ENCODE measurements at regions not wholly inside any gene's neighbourhood (a gene's known extent, or its start where the extent isn't known, plus 50 kb on each side); places are given as distances from the start of the nearest gene placed in this dataset.

DNA sequence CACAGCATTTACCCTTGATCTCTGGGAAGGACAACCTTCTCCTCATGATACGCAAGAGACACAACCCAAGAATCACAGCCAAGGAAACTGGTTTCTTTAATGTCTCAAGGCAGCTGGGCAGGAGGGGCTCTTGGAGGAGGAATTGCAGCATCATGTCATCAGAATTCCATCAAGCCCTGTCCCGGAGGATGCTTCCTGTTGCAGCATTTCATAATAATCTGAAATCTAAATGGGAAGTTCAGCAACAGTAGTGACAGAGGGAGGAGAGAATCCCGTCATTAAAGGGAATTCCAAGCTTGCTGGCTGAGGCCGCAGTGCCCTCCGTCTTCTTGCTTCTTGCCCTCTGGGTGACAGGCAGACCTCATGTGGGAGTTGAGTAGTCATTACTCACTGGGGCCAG lies 192.7 kb downstream of the TENT4A start:
- no peaks in the 10 kb centered on the region for H3K4me1 ChIP-seq (ENCODE audit: control insufficient read depth, insufficient read depth, low read length)
- WGBS (ENCODE audit: insufficient coverage): 73% methylated on average over 3 of the region's 5 CpGs
- no peaks in the 10 kb centered on the region for H3K36me3 ChIP-seq (ENCODE audit: control insufficient read depth, insufficient read depth, low read length)
- H3K27ac ChIP-seq (ENCODE audit: low read depth, low read length): no peak overlapping the region
- H3K9me3 ChIP-seq (ENCODE audit: control insufficient read depth, insufficient read depth, low read length): no peaks in the 10 kb centered on the region
- H3K27me3 ChIP-seq (ENCODE audit: control insufficient read depth, insufficient read depth, low read length): no peaks in the 10 kb centered on the region
- no peak for DNase-seq (ENCODE audit: low read depth in 4 of 6, low spot score in 6 of 6)
- H3K4me3 ChIP-seq (ENCODE audit: low read depth, low read length): no peak overlapping the region

DNA sequence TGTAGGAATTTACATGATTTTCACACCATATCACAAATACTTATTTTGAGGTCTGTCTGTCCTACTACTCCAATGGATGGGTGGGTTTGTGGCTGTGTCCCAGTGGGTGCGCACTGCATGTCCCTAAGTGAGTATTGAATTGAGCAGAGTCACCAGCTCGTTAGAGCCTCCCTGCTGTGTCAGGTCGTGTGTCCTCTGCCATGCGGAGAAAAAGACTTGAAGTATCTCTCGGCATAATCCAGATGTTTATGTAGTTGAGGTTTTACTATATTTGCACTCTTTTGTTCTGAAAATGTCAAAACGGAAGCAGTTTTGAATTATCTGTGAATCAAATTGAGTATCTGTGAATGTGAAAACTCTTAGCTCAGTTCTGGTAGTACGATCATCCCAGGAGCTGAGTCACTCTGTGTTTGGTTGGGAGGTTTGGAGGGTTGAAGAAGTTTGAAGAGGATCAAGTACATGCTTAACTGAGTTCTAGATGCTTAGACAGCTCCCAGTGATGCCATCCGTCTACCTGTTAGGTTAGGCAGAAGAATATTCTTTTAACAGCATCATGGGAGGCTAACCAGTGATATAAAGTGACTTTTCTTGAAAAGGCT lies 194.2 kb downstream of the TENT4A start:
- 68% methylated on average over 8 of the region's 8 CpGs for WGBS (ENCODE audit: insufficient coverage)
- Histone ChIP-seq H3K9me3 (ENCODE audit: control insufficient read depth, insufficient read depth, low read length) (no peaks in the 10 kb centered on the region), H3K27me3 (ENCODE audit: control insufficient read depth, insufficient read depth, low read length) (no peaks in the 10 kb centered on the region), H3K4me1 (ENCODE audit: control insufficient read depth, insufficient read depth, low read length) (no peaks in the 10 kb centered on the region), H3K36me3 (ENCODE audit: control insufficient read depth, insufficient read depth, low read length) (no peaks in the 10 kb centered on the region), H3K27ac (ENCODE audit: low read depth, low read length) (no peak overlapping the region), H3K4me3 (ENCODE audit: low read depth, low read length) (no peak overlapping the region)
- DNase-seq (ENCODE audit: low read depth in 4 of 6, low spot score in 6 of 6): no peak

DNA sequence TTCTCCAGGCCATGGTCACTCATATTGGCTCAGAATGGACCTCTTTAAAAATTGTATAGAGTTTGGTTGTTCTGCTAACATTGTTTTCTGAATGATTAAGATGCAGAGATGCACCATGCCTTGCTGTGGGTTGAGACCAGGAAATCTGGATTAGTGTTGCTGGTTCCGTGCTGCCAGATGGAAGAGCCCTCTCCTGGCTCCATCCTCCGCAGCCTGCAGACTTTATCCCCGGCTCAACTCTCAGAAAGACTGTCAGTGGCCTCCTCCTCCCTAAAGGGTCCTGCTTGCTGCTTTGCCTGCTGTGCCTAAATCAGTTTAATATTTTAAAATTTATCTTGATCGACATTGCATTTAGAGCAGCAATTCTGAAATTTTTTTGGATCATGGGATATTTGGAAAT lies 196.7 kb downstream of the TENT4A start:
- Histone ChIP-seq H3K36me3 (ENCODE audit: control insufficient read depth, insufficient read depth, low read length) (no peaks in the 10 kb centered on the region), H3K27me3 (ENCODE audit: control insufficient read depth, insufficient read depth, low read length) (no peaks in the 10 kb centered on the region), H3K27ac (ENCODE audit: low read depth, low read length) (no peak overlapping the region), H3K4me1 (ENCODE audit: control insufficient read depth, insufficient read depth, low read length) (no peaks in the 10 kb centered on the region), H3K4me3 (ENCODE audit: low read depth, low read length) (no peak overlapping the region), H3K9me3 (ENCODE audit: control insufficient read depth, insufficient read depth, low read length) (no peaks in the 10 kb centered on the region)
- 60% methylated on average over 3 of the region's 4 CpGs for WGBS (ENCODE audit: insufficient coverage)
- no peak for DNase-seq (ENCODE audit: low read depth in 4 of 6, low spot score in 6 of 6)

DNA sequence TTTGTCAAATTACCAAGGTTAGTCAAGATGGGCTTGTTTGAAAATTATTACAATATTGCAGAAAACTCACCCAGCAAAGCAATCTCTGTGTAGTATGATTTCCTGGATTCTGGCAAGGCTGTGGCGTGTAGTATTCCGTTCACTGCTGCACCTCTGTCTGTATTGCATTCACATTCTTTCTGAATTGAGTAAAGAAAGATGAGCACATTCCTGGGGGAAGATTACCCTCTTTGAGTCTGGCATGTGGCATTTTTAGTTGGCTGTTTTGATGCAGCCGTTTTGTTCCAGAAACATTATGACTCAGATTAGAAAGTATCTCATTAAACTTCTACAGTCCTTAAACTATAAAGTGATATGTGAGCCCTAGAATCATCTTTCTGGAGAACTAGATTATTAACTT lies 197.7 kb downstream of the TENT4A start:
- no peaks in the 10 kb centered on the region for H3K4me1 ChIP-seq (ENCODE audit: control insufficient read depth, insufficient read depth, low read length)
- 100% methylated on average over 2 of the region's 3 CpGs for WGBS (ENCODE audit: insufficient coverage)
- H3K9me3 ChIP-seq (ENCODE audit: control insufficient read depth, insufficient read depth, low read length): no peaks in the 10 kb centered on the region
- no peak overlapping the region for H3K27ac ChIP-seq (ENCODE audit: low read depth, low read length)
- no peak overlapping the region for H3K4me3 ChIP-seq (ENCODE audit: low read depth, low read length)
- no peaks in the 10 kb centered on the region for H3K36me3 ChIP-seq (ENCODE audit: control insufficient read depth, insufficient read depth, low read length)
- DNase-seq (ENCODE audit: low read depth in 4 of 6, low spot score in 6 of 6): no peak
- no peaks in the 10 kb centered on the region for H3K27me3 ChIP-seq (ENCODE audit: control insufficient read depth, insufficient read depth, low read length)

DNA sequence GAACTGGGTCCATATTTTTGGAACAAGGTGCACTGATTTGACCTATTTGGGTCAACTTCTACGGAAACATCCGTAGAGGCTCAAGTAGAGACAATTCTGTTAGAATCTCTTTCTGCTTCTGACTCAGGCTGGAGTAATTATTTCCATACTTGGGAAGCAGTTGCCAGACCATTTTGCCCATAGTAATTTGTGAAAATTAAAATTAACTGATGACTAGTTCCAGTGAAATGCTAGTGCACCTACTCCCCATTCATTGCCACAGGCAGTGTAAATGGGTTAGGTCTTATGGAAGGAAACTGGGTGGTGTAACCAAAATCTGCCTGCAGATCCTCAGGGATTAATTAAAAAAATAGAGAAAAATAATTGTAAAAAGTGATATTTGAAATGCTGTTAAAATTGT lies 201.1 kb downstream of the TENT4A start:
- Histone ChIP-seq H3K36me3 (ENCODE audit: control insufficient read depth, insufficient read depth, low read length) (no peaks in the 10 kb centered on the region), H3K27ac (ENCODE audit: low read depth, low read length) (no peak overlapping the region), H3K4me3 (ENCODE audit: low read depth, low read length) (no peak overlapping the region), H3K9me3 (ENCODE audit: control insufficient read depth, insufficient read depth, low read length) (no peaks in the 10 kb centered on the region), H3K27me3 (ENCODE audit: control insufficient read depth, insufficient read depth, low read length) (no peaks in the 10 kb centered on the region), H3K4me1 (ENCODE audit: control insufficient read depth, insufficient read depth, low read length) (no peaks in the 10 kb centered on the region)
- DNase-seq (ENCODE audit: low read depth in 4 of 6, low spot score in 6 of 6): no peak
- WGBS (ENCODE audit: insufficient coverage): 100% methylated on average over 2 of the region's 2 CpGs

DNA sequence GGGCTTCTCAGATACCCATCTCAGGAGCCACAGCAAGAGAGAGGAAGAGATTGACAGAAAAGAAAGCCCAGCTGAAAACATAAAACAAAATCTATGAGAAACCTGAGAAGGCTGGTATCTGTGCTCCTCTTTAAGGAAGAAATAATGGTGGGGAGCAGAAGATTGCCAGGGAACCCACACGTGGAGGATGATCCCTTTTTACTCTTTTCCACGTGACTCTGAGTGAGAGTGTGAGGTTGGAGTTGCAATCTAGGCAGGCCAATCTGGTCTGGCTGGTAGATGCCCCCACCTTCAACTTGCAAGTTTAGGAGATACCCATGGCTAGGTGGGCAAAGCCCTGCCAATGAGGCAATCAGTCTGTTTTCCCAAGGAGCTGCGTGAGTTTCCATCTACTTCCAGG lies 202.3 kb downstream of the TENT4A start:
- DNase-seq (ENCODE audit: low read depth in 4 of 6, low spot score in 6 of 6): no peak
- Histone ChIP-seq H3K27me3 (ENCODE audit: control insufficient read depth, insufficient read depth, low read length) (no peaks in the 10 kb centered on the region), H3K27ac (ENCODE audit: low read depth, low read length) (no peak overlapping the region), H3K36me3 (ENCODE audit: control insufficient read depth, insufficient read depth, low read length) (no peaks in the 10 kb centered on the region), H3K9me3 (ENCODE audit: control insufficient read depth, insufficient read depth, low read length) (no peaks in the 10 kb centered on the region), H3K4me1 (ENCODE audit: control insufficient read depth, insufficient read depth, low read length) (no peaks in the 10 kb centered on the region), H3K4me3 (ENCODE audit: low read depth, low read length) (no peak overlapping the region)
- 87% methylated on average over 1 of the region's 3 CpGs for WGBS (ENCODE audit: insufficient coverage)

DNA sequence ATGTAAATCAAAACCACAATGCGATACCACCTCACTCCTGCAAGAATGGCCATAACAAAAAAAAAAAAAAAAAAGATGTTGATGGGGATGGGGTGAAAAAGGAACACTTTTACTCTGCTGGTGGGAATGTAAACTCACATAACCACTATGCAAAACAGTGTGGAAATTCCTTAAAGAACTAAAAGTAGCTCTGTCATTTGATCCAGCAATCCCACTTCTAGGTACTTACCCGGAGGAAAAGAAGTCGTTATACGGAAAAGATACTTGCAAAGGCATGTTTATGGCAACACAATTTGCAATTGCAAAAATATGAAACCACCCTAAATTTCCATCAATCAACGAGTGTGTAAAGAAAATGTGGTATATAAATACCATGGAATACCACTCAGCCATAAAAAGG lies 205.0 kb downstream of the TENT4A start:
- no peak overlapping the region for H3K4me3 ChIP-seq (ENCODE audit: low read depth, low read length)
- H3K4me1 ChIP-seq (ENCODE audit: control insufficient read depth, insufficient read depth, low read length): no peaks in the 10 kb centered on the region
- WGBS (ENCODE audit: insufficient coverage): no CpG with 5 or more reads among the region's 5 CpGs
- no peaks in the 10 kb centered on the region for H3K27me3 ChIP-seq (ENCODE audit: control insufficient read depth, insufficient read depth, low read length)
- DNase-seq (ENCODE audit: low read depth in 4 of 6, low spot score in 6 of 6): no peak
- H3K9me3 ChIP-seq (ENCODE audit: control insufficient read depth, insufficient read depth, low read length): no peaks in the 10 kb centered on the region
- no peak overlapping the region for H3K27ac ChIP-seq (ENCODE audit: low read depth, low read length)
- H3K36me3 ChIP-seq (ENCODE audit: control insufficient read depth, insufficient read depth, low read length): no peaks in the 10 kb centered on the region

DNA sequence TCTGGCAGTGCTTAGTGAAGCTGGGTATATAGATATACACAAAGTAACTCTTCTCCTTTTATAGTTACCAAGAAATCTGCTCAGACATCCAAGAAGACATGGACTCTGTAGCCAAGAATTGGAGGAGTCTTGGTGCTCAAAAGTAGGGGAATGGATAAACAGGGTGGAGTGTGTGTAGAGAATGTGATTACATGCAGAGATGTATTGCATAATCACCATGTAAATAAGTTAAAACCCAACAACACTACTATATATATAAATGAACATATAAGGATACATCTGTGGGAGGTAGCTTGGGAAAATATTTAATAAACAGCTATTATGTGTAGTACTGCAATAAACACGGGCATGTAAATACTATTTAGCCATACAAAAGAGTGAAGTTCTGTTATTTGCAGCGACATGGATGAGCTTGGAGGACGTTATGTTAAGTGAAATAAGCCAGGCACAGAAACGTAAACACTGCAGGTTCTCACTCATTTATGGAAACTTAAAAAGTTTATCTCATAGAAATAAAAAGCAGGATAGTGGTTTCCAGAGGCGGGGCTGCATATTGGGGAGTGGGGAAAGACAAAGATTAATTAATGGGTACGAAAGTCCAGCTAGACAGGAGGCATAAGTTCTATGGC lies 207.5 kb downstream of the TENT4A start:
- no peaks in the 10 kb centered on the region for H3K27me3 ChIP-seq (ENCODE audit: control insufficient read depth, insufficient read depth, low read length)
- no peak overlapping the region for H3K27ac ChIP-seq (ENCODE audit: low read depth, low read length)
- DNase-seq (ENCODE audit: low read depth in 4 of 6, low spot score in 6 of 6): no peak
- WGBS (ENCODE audit: insufficient coverage): no CpG with 5 or more reads among the region's 6 CpGs
- H3K9me3 ChIP-seq (ENCODE audit: control insufficient read depth, insufficient read depth, low read length): no peaks in the 10 kb centered on the region
- no peak overlapping the region for H3K4me3 ChIP-seq (ENCODE audit: low read depth, low read length)
- H3K36me3 ChIP-seq (ENCODE audit: control insufficient read depth, insufficient read depth, low read length): no peaks in the 10 kb centered on the region
- no peaks in the 10 kb centered on the region for H3K4me1 ChIP-seq (ENCODE audit: control insufficient read depth, insufficient read depth, low read length)

DNA sequence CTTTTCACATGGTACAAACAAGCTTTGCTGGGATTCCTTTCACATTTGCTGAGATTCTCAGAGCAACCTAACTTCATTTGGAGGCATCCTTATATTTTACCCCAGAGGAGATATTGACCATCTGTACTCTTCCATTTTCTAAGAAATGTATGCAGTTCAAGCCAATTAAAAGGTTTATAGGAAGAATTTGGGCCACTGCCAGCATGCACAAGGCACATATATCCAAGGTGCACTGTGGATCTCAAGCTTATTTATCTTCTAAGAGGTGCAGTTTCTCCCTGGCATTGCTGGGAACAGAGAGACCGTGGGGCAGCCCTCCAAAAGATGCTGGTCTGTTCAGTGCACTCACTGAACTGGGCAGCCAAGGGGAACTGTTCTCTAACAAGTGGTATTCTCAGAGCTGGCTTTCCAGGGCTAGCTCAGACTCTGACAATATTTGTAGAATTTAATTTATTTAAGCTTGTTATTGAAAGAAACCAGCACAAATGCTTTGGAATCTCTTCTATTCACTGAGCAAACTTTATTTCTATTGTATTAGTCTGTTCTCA lies 213.3 kb downstream of the TENT4A start:
- Histone ChIP-seq H3K4me3 (ENCODE audit: low read depth, low read length) (no peak overlapping the region), H3K4me1 (ENCODE audit: control insufficient read depth, insufficient read depth, low read length) (no peaks in the 10 kb centered on the region), H3K36me3 (ENCODE audit: control insufficient read depth, insufficient read depth, low read length) (no peaks in the 10 kb centered on the region), H3K27ac (ENCODE audit: low read depth, low read length) (no peak overlapping the region), H3K27me3 (ENCODE audit: control insufficient read depth, insufficient read depth, low read length) (no peaks in the 10 kb centered on the region), H3K9me3 (ENCODE audit: control insufficient read depth, insufficient read depth, low read length) (no peaks in the 10 kb centered on the region)
- 75% methylated on average over 1 of the region's 1 CpG for WGBS (ENCODE audit: insufficient coverage)
- DNase-seq (ENCODE audit: low read depth in 4 of 6, low spot score in 6 of 6): peak in 1 of 6 donors; percentile 85

DNA sequence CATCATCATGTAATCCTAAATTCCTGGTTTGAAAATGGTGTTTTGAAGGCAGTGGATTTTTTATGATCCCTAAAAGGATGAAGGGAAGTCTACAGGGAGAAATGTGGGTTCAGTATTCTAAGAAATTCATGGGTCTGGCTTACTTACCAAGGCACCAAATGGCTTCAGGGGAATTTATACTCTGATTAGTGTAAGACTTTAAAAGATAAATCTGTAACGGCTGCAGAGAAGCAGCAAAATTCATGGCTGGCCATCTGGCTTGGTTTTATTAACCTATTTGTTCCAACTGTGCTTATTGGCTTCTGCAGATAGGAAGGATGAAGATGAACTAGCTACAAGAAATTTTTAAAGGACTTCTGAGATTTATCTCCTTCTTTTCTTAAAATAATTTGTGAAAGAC lies 222.8 kb downstream of the TENT4A start:
- Histone ChIP-seq H3K27ac (ENCODE audit: low read depth, low read length) (no peak overlapping the region), H3K4me1 (ENCODE audit: control insufficient read depth, insufficient read depth, low read length) (no peaks in the 10 kb centered on the region), H3K9me3 (ENCODE audit: control insufficient read depth, insufficient read depth, low read length) (no peaks in the 10 kb centered on the region), H3K36me3 (ENCODE audit: control insufficient read depth, insufficient read depth, low read length) (no peaks in the 10 kb centered on the region), H3K4me3 (ENCODE audit: low read depth, low read length) (no peak overlapping the region), H3K27me3 (ENCODE audit: control insufficient read depth, insufficient read depth, low read length) (no peaks in the 10 kb centered on the region)
- WGBS (ENCODE audit: insufficient coverage): no CpG with 5 or more reads among the region's 1 CpG
- DNase-seq (ENCODE audit: low read depth in 4 of 6, low spot score in 6 of 6): peak in 2 of 6 donors; percentile 36 to 82

All from spinal cord (tissue), 9 donors.